Endothelial cell of umbilical vein (primary cell): ENCODE measurements at regions not wholly inside any gene's neighbourhood (a gene's known extent, or its start where the extent isn't known, plus 50 kb on each side); places are given as distances from the start of the nearest gene placed in this dataset.

ENCODE experiments used
- BruUV-seq: library from RNA; stranded (reverse); fragments of 400-500 nt; replicated peaks from 2 replicates; lab custom pipeline; 2021; lab: Mats Ljungman, UMichigan
- CTCF ChIA-PET: fragments of 300-600, 350-600 bp; sonication (Branson Sonifier 250); formaldehyde crosslinking; loops from one replicate; lab custom pipeline; 2021; ENCODE audit warnings: antibody characterized with exemption, inconsistent platforms; lab: Charles Lee
- POLR2A ChIA-PET: fragments of 300-600, 350-600 bp; sonication (Branson Sonifier 250); formaldehyde crosslinking; loops from one replicate; lab custom pipeline; 2021; ENCODE audit warnings: antibody characterized with exemption, inconsistent platforms; lab: Charles Lee
- DNase-seq: peaks from one replicate; pipeline ENCODE4 v3.0.0-alpha.2; 2011; ENCODE audit warnings: low read depth, low spot score
- FAIRE-seq: peaks from 2 replicates; lab custom pipeline; 2011; peaks lifted over from hg19 to GRCh38; lab: Jason Lieb, UNC
- H2AFZ ChIP-seq: 2 replicates; pipeline ENCODE4 v1.6.0; 2012; ENCODE audit warnings: low read depth, low read length, control low read depth, inconsistent platforms
- H3K27ac ChIP-seq: 2 replicates; pipeline ENCODE4 v1.5.1; 2011; ENCODE audit warnings: low read depth, mild to moderate bottlenecking, control low read depth, low read length, moderate library complexity; ENCODE audit not compliant: insufficient read depth
- H3K27me3 ChIP-seq, 2 experiments: 2 replicates each; pipeline versions ENCODE4 v1.6.0 to v1.6.1; 2011; ENCODE audit warnings: low read length in 2 of 2, mixed read lengths in 1 of 2; ENCODE audit not compliant: control insufficient read depth in 2 of 2, insufficient read depth in 2 of 2
- H3K36me3 ChIP-seq, 2 experiments: 2 replicates in 1 of 2; 3 replicates in 1 of 2; pipeline ENCODE4 v1.5.1; 2011; ENCODE audit warnings: low read length in 2 of 2, mild to moderate bottlenecking in 1 of 2, moderate library complexity in 1 of 2; ENCODE audit not compliant: control insufficient read depth in 2 of 2, insufficient read depth in 2 of 2; ENCODE audit errors: extremely low read depth in 1 of 2
- H3K4me1 ChIP-seq: 3 replicates; pipeline ENCODE4 v1.5.1; 2011; ENCODE audit warnings: mild to moderate bottlenecking, low read length; ENCODE audit not compliant: control insufficient read depth, insufficient read depth; ENCODE audit errors: extremely low read depth
- H3K4me2 ChIP-seq: 2 replicates; pipeline ENCODE4 v1.6.1; 2011; ENCODE audit warnings: low read length, control low read depth, mixed read lengths; ENCODE audit not compliant: insufficient read depth
- H3K4me3 ChIP-seq, 3 experiments: fragments of 200-600 bp in 1 of 3; sonication (generic), shearing (Covaris generic) in 1 of 3; replicated peaks in 1 of 3; 2 replicates each; pipeline ENCODE4 v1.5.1; 2011 to 2016; ENCODE audit warnings: control low read depth in 3 of 3, low read length in 3 of 3, mild to moderate bottlenecking in 2 of 3, inconsistent platforms in 1 of 3, low read depth in 1 of 3, moderate library complexity in 1 of 3; ENCODE audit not compliant: insufficient read depth in 1 of 3
- H3K79me2 ChIP-seq: 2 replicates; pipeline ENCODE4 v1.6.0; 2012; ENCODE audit warnings: low read length, inconsistent platforms; ENCODE audit not compliant: control insufficient read depth, insufficient read depth
- H3K9ac ChIP-seq: replicated peaks from 2 replicates; pipeline ENCODE3; 2011; ENCODE audit warnings: low read length, control low read depth; ENCODE audit not compliant: insufficient read depth; ENCODE audit errors: extremely low read depth
- H3K9me1 ChIP-seq: replicated peaks from 3 replicates; pipeline ENCODE4 v1.6.0; 2011; ENCODE audit warnings: mild to moderate bottlenecking, low read length; ENCODE audit not compliant: control insufficient read depth, insufficient read depth; ENCODE audit errors: extremely low read depth
- H3K9me3 ChIP-seq: replicated peaks from 2 replicates; pipeline ENCODE4 v1.5.1; 2012; ENCODE audit warnings: low read length, inconsistent platforms; ENCODE audit not compliant: control insufficient read depth, insufficient read depth
- H4K20me1 ChIP-seq: replicated peaks from 2 replicates; pipeline ENCODE3; 2011; ENCODE audit warnings: mild to moderate bottlenecking, low read length; ENCODE audit not compliant: control insufficient read depth, insufficient read depth; ENCODE audit errors: extremely low read depth
- CTCF ChIP-seq, 2 donors: IDR thresholded peaks; 1 replicate in 1 of 2; 2 replicates in 1 of 2; pipeline ENCODE4 v1.5.1; 2011; ENCODE audit warnings: low read length in 2 of 2, mild to moderate bottlenecking in 2 of 2, moderate library complexity in 2 of 2, control low read depth in 1 of 2, inconsistent platforms in 1 of 2, low read depth in 1 of 2; ENCODE audit not compliant: insufficient read depth in 1 of 2; ENCODE audit errors: extremely low read depth in 1 of 2
- EZH2 ChIP-seq: IDR thresholded peaks from 2 replicates; pipeline ENCODE4 v1.6.1; 2012; ENCODE audit warnings: borderline replicate concordance, low read depth, mild to moderate bottlenecking, moderate library complexity, low read length, inconsistent platforms; ENCODE audit not compliant: severe bottlenecking
- FOS ChIP-seq: IDR thresholded peaks from 2 replicates; pipeline ENCODE4 v1.6.1; 2011; ENCODE audit warnings: mild to moderate bottlenecking, low read length, moderate library complexity, borderline replicate concordance; ENCODE audit not compliant: insufficient read depth
- GATA2 ChIP-seq: IDR thresholded peaks from 2 replicates; pipeline ENCODE4 v1.7.0; 2011; ENCODE audit warnings: low read depth, mild to moderate bottlenecking, moderate library complexity, mixed read lengths, low read length; ENCODE audit not compliant: insufficient read length, insufficient read depth
- JUN ChIP-seq: IDR thresholded peaks from 2 replicates; pipeline ENCODE4 v1.6.1; 2011; ENCODE audit warnings: borderline replicate concordance, low read depth; ENCODE audit not compliant: insufficient read length, insufficient read depth
- MAX ChIP-seq: IDR thresholded peaks from 2 replicates; pipeline ENCODE4 v1.6.1; 2011; ENCODE audit not compliant: insufficient read depth, insufficient read length
- MYC ChIP-seq: IDR thresholded peaks from one replicate; pipeline ENCODE4 v1.6.1; 2011; ENCODE audit warnings: mild to moderate bottlenecking, low read depth, low read length
- POLR2A ChIP-seq: IDR thresholded peaks from 2 replicates; pipeline ENCODE4 v1.6.1; 2012; ENCODE audit warnings: low read depth, mild to moderate bottlenecking, control low read depth, low read length
- POLR2AphosphoS5 ChIP-seq: IDR thresholded peaks from 2 replicates; pipeline ENCODE4 v1.6.1; 2012; ENCODE audit warnings: low read depth, mild to moderate bottlenecking, control low read depth, low read length, moderate library complexity; ENCODE audit not compliant: insufficient read depth
- dilution Hi-C: fragments of 300-500 bp; cut with MboI; formaldehyde crosslinking; loops from one replicate; pipeline ENCODE4 v1.15.0; 2019; ENCODE audit warnings: low sequenced_read_pairs; ENCODE audit not compliant: extremely low pct_ligation_motif_present
- intact Hi-C: fragments of 100-400 bp; cut with micrococcal nuclease; formaldehyde crosslinking; loops from one replicate; pipeline ENCODE4 v1.10.0; 2022

- FAIRE-seq (no peak), DNase-seq (no peak)
- H3K9ac ChIP-seq = no peak overlapping the region
- intact Hi-C loops (no loop called here), dilution Hi-C loops (no loop called here)
- TF ChIP-seq MAX (no peak), POLR2AphosphoS5 (no peak), JUN (no peak), EZH2 (no peak), GATA2 (no peak), MYC (no peak), POLR2A (no peak), FOS (no peak), CTCF (IDR thresholded peaks at IDR 0.05; ENCODE audit: extremely low read depth in 1 of 2, insufficient read depth in 1 of 2, low read depth in 1 of 2, low read length in 2 of 2) (no peak)
- H3K27ac ChIP-seq = no peak overlapping the region
- H3K4me1 ChIP-seq = no peaks in the 10 kb centered on the region
- peaks cover 0 to 8% of the 10 kb centered on the region in 2 experiments for H3K27me3 ChIP-seq
- no peak overlapping the region for H2AFZ ChIP-seq
- BruUV-seq = no TSS peak
- H4K20me1 ChIP-seq = no peaks in the 10 kb centered on the region
- no peaks in the 10 kb centered on the region for H3K36me3 ChIP-seq
- no peak overlapping the region for H3K4me3 ChIP-seq
- POLR2A ChIA-PET = no interaction called here
- no peak overlapping the region for H3K4me2 ChIP-seq
- H3K79me2 ChIP-seq = no peaks in the 10 kb centered on the region
- H3K9me1 ChIP-seq = no peaks in the 10 kb centered on the region
- CTCF ChIA-PET = interaction anchor here (1.0 to 5.2 kb wide), 4 partner anchors 11 to 36 kb away, joined by 3 to 60 read pairs (median 10); no protein-coding TSS in a partner anchor
- H3K9me3 ChIP-seq = no peaks in the 10 kb centered on the region
These were observed 100.5 kb downstream of the WT1 start for GRCh38 chr11:32334822-32335221.
